DOHH2 (cell line): ENCODE measurements at regions not wholly inside any gene's neighbourhood (a gene's known extent, or its start where the extent isn't known, plus 50 kb on each side); places are given as distances from the start of the nearest gene placed in this dataset.

ENCODE experiments used
- H3F3A ChIP-seq: fragments of 200-600 bp; sonication (generic), shearing (Covaris generic); 2 replicates; pipeline ENCODE4 v1.6.0; 2016; ENCODE audit warnings: antibody characterized with exemption, mild to moderate bottlenecking; ENCODE audit not compliant: control insufficient read depth, insufficient read depth
- H3K27ac ChIP-seq: fragments of 200-600 bp; sonication (generic); 2 replicates; pipeline ENCODE4 v1.5.1; 2014; ENCODE audit warnings: low read depth, mild to moderate bottlenecking, low read length, moderate library complexity
- H3K27me3 ChIP-seq: fragments of 200-600 bp; sonication (generic); 2 replicates; pipeline ENCODE4 v1.6.1; 2014; ENCODE audit warnings: mild to moderate bottlenecking, low read length, mixed read lengths; ENCODE audit not compliant: control insufficient read depth
- H3K36me3 ChIP-seq: fragments of 200-600 bp; sonication (generic); 2 replicates; pipeline ENCODE4 v1.6.1; 2014; ENCODE audit warnings: mild to moderate bottlenecking, low read length, moderate library complexity, mixed read lengths; ENCODE audit not compliant: control insufficient read depth
- H3K4me1 ChIP-seq: fragments of 200-600 bp; sonication (generic); 2 replicates; pipeline ENCODE4 v1.6.1; 2014; ENCODE audit warnings: mild to moderate bottlenecking, low read length, mixed read lengths; ENCODE audit not compliant: control insufficient read depth
- H3K4me2 ChIP-seq: fragments of 200-600 bp; sonication (generic); 2 replicates; pipeline ENCODE4 v1.6.0; 2014; ENCODE audit warnings: mild to moderate bottlenecking, low read length, moderate library complexity
- H3K4me3 ChIP-seq: fragments of 200-600 bp; sonication (generic); 2 replicates; pipeline ENCODE4 v1.5.1; 2014; ENCODE audit warnings: mild to moderate bottlenecking, low read length, mixed read lengths
- H3K79me2 ChIP-seq: fragments of 200-600 bp; sonication (generic); 2 replicates; pipeline ENCODE4 v1.6.1; 2014; ENCODE audit warnings: mild to moderate bottlenecking, low read length, mixed read lengths; ENCODE audit not compliant: control insufficient read depth
- H3K9me2 ChIP-seq: fragments of 200-600 bp; sonication (generic); replicated peaks from 2 replicates; pipeline ENCODE4 v1.6.1; 2014; ENCODE audit warnings: mild to moderate bottlenecking, low read length, mixed read lengths; ENCODE audit not compliant: control insufficient read depth
- H3K9me3 ChIP-seq: fragments of 200-600 bp; sonication (generic); 2 replicates; pipeline ENCODE4 v1.6.1; 2014; ENCODE audit warnings: antibody characterized with exemption, low read length, mixed read lengths; ENCODE audit not compliant: control insufficient read depth, insufficient read depth
- H4K20me1 ChIP-seq: fragments of 200-600 bp; sonication (generic); 2 replicates; pipeline ENCODE4 v1.6.0; 2014; ENCODE audit warnings: low read depth, mild to moderate bottlenecking, antibody characterized with exemption, low read length, moderate library complexity; ENCODE audit not compliant: control insufficient read depth, insufficient read depth
- CTCF ChIP-seq: fragments of 200-600 bp; sonication (generic); IDR thresholded peaks from one replicate; pipeline ENCODE4 v1.5.1; 2014; ENCODE audit warnings: antibody characterized with exemption, mild to moderate bottlenecking, low read depth, low read length; ENCODE audit not compliant: poor library complexity, severe bottlenecking
- EZH2phosphoT487 ChIP-seq: fragments of 200-600 bp; sonication (generic); IDR thresholded peaks from 2 replicates; pipeline ENCODE4 v1.6.1; 2017; ENCODE audit warnings: borderline replicate concordance, mild to moderate bottlenecking, antibody characterized with exemption, low read length, moderate library complexity, mixed read lengths

GRCh38 chr18:73043211-73043610, 175.4 kb upstream of the NETO1 start:
- Histone ChIP-seq H3K4me1 (peaks cover 20% of the 10 kb centered on the region), H3K9me2 (no peaks in the 10 kb centered on the region; the same call in 1 of the 2 replicates), H4K20me1 (no peaks in the 10 kb centered on the region), H3K79me2 (no peaks in the 10 kb centered on the region), H3K36me3 (no peaks in the 10 kb centered on the region), H3F3A (no peaks in the 10 kb centered on the region), H3K9me3 (no peaks in the 10 kb centered on the region), H3K27me3 (no peaks in the 10 kb centered on the region), H3K4me2 (no peak overlapping the region), H3K4me3 (no peak overlapping the region), H3K27ac (no peak overlapping the region)
- TF ChIP-seq EZH2phosphoT487 (no peak), CTCF (no peak)

- Histone ChIP-seq H3K9me3 (no peaks in the 10 kb centered on the region), H3F3A (no peaks in the 10 kb centered on the region), H3K9me2 (no peaks in the 10 kb centered on the region), H3K4me1 (peaks cover 20% of the 10 kb centered on the region), H3K27ac (no peak overlapping the region), H3K4me3 (no peak overlapping the region), H3K79me2 (no peaks in the 10 kb centered on the region), H4K20me1 (no peaks in the 10 kb centered on the region), H3K27me3 (no peaks in the 10 kb centered on the region), H3K36me3 (no peaks in the 10 kb centered on the region), H3K4me2 (no peak overlapping the region)
- TF ChIP-seq CTCF (no peak), EZH2phosphoT487 (no peak)
Observed at GRCh38 chr18:73040247-73040646, 172.5 kb upstream of the NETO1 start.

- H3K27me3 ChIP-seq, result no peaks in the 10 kb centered on the region
- no peaks in the 10 kb centered on the region for H3K9me2 ChIP-seq
- H3K9me3 ChIP-seq, result no peaks in the 10 kb centered on the region
- H3K36me3 ChIP-seq, result no peaks in the 10 kb centered on the region
- TF ChIP-seq CTCF, result no peak
- peak overlapping the region; percentile 29 for H3K27ac ChIP-seq
- no peaks in the 10 kb centered on the region for H4K20me1 ChIP-seq
- H3F3A ChIP-seq, result no peaks in the 10 kb centered on the region
- H3K4me3 ChIP-seq, result peak overlapping the region; percentile 29; the same call in 1 of the 2 replicates
- peak overlapping the region; percentile 56 for H3K4me2 ChIP-seq
- H3K4me1 ChIP-seq, result peaks cover 22% of the 10 kb centered on the region
- no peaks in the 10 kb centered on the region for H3K79me2 ChIP-seq
Observed at GRCh38 chr18:73038336-73038735, 170.5 kb upstream of the NETO1 start.

- no peak overlapping the region for H3K4me2 ChIP-seq
- H3K36me3 ChIP-seq, result no peaks in the 10 kb centered on the region
- 0 out of 2 replicates have a peak, but pooled peaks cover 3% of the 10 kb centered on the region for H3K9me3 ChIP-seq
- no peaks in the 10 kb centered on the region for H3K9me2 ChIP-seq
- TF ChIP-seq CTCF, result no peak
- no peak for TF ChIP-seq EZH2phosphoT487
- H3K27ac ChIP-seq, result no peak overlapping the region
- no peak overlapping the region for H3K4me3 ChIP-seq
- H3F3A ChIP-seq, result no peaks in the 10 kb centered on the region
- H3K4me1 ChIP-seq, result no peaks in the 10 kb centered on the region
- H3K27me3 ChIP-seq, result no peaks in the 10 kb centered on the region
- no peaks in the 10 kb centered on the region for H3K79me2 ChIP-seq
- no peaks in the 10 kb centered on the region for H4K20me1 ChIP-seq
Observed at GRCh38 chr18:73023975-73024374, 156.2 kb upstream of the NETO1 start.
